Hypothalamus (tissue), 51 donors: ENCODE measurements at regions not wholly inside any gene's neighbourhood (a gene's known extent, or its start where the extent isn't known, plus 50 kb on each side); places are given as distances from the start of the nearest gene placed in this dataset.
"Not testable (repeated sequence)": the region's sequence is repeated elsewhere in the genome, so short reads cannot be mapped to it uniquely, and the experiment has no call there.

ENCODE experiments used
- DNase-seq, 51 donors: peaks; one replicate each; lab custom pipeline; 2025; lab: John Stamatoyannopoulos, UW

- no peak for DNase-seq
Measured at GRCh38 chr6:8995156-8995555, 559.8 kb upstream of the SLC35B3 start.

GRCh38 chr6:8993111-8993510 is 557.8 kb upstream of the SLC35B3 start:
- no peak for DNase-seq

GRCh38 chr6:8991844-8992243 is 556.5 kb upstream of the SLC35B3 start:
- no peak for DNase-seq

GRCh38 chr6:8990075-8990474 is 554.7 kb upstream of the SLC35B3 start:
- no peak for DNase-seq

GRCh38 chr6:8983202-8983688 is 547.9 kb upstream of the SLC35B3 start:
- peak in 44 of 51 donors; percentile 2 to 70 (median 27) for DNase-seq

GRCh38 chr6:8982668-8983067 is 547.3 kb upstream of the SLC35B3 start:
- no peak for DNase-seq

GRCh38 chr6:8973395-8973794 is 538.0 kb upstream of the SLC35B3 start:
- no peak for DNase-seq

- no peak for DNase-seq
Measured at GRCh38 chr6:8969747-8970146, 534.4 kb upstream of the SLC35B3 start.

GRCh38 chr6:8958894-8959511 is 523.7 kb upstream of the SLC35B3 start:
- DNase-seq: no peak

- no peak for DNase-seq
Measured at GRCh38 chr6:8953310-8953709, 518.0 kb upstream of the SLC35B3 start.

GRCh38 chr6:8948733-8949132 is 513.4 kb upstream of the SLC35B3 start:
- no peak for DNase-seq

GRCh38 chr6:8947900-8948299 is 512.6 kb upstream of the SLC35B3 start:
- DNase-seq: no peak

GRCh38 chr6:8944548-8944947 is 509.2 kb upstream of the SLC35B3 start:
- DNase-seq: no peak

GRCh38 chr6:8943073-8943472 is 507.7 kb upstream of the SLC35B3 start:
- no peak for DNase-seq

GRCh38 chr6:8941577-8941976 is 506.2 kb upstream of the SLC35B3 start:
- DNase-seq: no peak

GRCh38 chr6:8940356-8940755 is 505.0 kb upstream of the SLC35B3 start:
- DNase-seq: no peak

GRCh38 chr6:8939615-8940014 is 504.3 kb upstream of the SLC35B3 start:
- DNase-seq: no peak

GRCh38 chr6:8934318-8934717 is 499.0 kb upstream of the SLC35B3 start:
- no peak for DNase-seq

GRCh38 chr6:8930009-8930408 is 494.7 kb upstream of the SLC35B3 start:
- no peak for DNase-seq

- not testable (repeated sequence) for DNase-seq
Measured at GRCh38 chr6:8920244-8920643, 484.9 kb upstream of the SLC35B3 start.

- no peak for DNase-seq
Measured at GRCh38 chr6:8918196-8918595, 482.9 kb upstream of the SLC35B3 start.

- DNase-seq: no peak
Measured at GRCh38 chr6:8914700-8915099, 479.4 kb upstream of the SLC35B3 start.

GRCh38 chr6:8908638-8909037 is 473.3 kb upstream of the SLC35B3 start:
- DNase-seq: no peak
